ENCODE measurements at regions not wholly inside any gene's neighbourhood (a gene's known extent, or its start where the extent isn't known, plus 50 kb on each side); places are given as distances from the start of the nearest gene placed in this dataset.

DNA sequence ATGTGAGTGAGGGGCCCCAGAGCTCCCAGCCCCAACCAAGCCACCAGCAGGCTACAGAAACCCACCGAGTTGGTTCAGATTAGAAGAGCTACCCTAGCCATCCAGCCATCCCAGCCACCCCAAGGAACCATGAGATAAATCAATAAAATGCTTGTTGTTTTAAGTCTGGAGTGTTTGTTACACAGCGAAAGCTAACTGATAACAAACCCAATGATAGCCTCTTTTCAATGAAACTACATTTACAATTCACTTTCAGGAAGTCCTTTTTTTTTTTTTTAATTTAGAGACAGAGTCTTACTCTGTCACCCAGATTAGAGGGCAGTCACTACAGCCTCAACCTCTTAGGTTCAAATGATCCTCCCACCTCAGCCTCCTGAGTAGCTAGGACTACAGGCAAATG is 215.0 kb upstream of the ZFHX3 start:
- no peak overlapping the region for H2AFZ ChIP-seq
- H3K9me2 ChIP-seq (ENCODE audit: insufficient read depth), result 0 out of 2 replicates have a peak, but pooled peaks cover 4% of the 10 kb centered on the region
- H3F3A ChIP-seq (replicated peaks; ENCODE audit: low read depth), result no peaks in the 10 kb centered on the region
- 0 out of 3 replicates have a peak, but pooled peaks cover 4% of the 10 kb centered on the region for H3K4me1 Mint-ChIP-seq
- no peak overlapping the region for H3K4me3 ChIP-seq
- H3K27ac Mint-ChIP-seq, result no peak overlapping the region
- H3K9me3 Mint-ChIP-seq, result peaks cover 13% of the 10 kb centered on the region
- no peak overlapping the region for H3K4me3 Mint-ChIP-seq
- H3K27ac ChIP-seq (ENCODE audit: low read depth), result no peak overlapping the region
- DNase-seq (ENCODE audit: low spot score) (no peak), ATAC-seq (no peak)
- H3K79me2 ChIP-seq (replicated peaks; ENCODE audit: insufficient read depth), result no peaks in the 10 kb centered on the region
- no peaks in the 10 kb centered on the region for H4K20me1 ChIP-seq (replicated peaks; ENCODE audit: insufficient read depth)
- peaks cover 4% of the 10 kb centered on the region for H3K27me3 Mint-ChIP-seq (ENCODE audit: insufficient read depth, low read depth, poor library complexity)
- no peak overlapping the region for H3K4me2 ChIP-seq
- no peaks in the 10 kb centered on the region for H3K36me3 ChIP-seq (ENCODE audit: insufficient read depth)
- H3K4me1 ChIP-seq (ENCODE audit: insufficient read depth), result no peaks in the 10 kb centered on the region
- TF ChIP-seq STAT1 (IDR thresholded peaks at IDR 0.05; ENCODE audit: unreplicated experiment), result no peak
- TF ChIP-seq NANOG (IDR thresholded peaks at IDR 0.05; ENCODE audit: borderline replicate concordance), result no peak
- no peak for TF ChIP-seq JUNB (IDR thresholded peaks at IDR 0.05; ENCODE audit: unreplicated experiment)
- TF ChIP-seq EZH2phosphoT487 (IDR thresholded peaks at IDR 0.05; ENCODE audit: unreplicated experiment), result no peak
- TF ChIP-seq, protein P1, sequence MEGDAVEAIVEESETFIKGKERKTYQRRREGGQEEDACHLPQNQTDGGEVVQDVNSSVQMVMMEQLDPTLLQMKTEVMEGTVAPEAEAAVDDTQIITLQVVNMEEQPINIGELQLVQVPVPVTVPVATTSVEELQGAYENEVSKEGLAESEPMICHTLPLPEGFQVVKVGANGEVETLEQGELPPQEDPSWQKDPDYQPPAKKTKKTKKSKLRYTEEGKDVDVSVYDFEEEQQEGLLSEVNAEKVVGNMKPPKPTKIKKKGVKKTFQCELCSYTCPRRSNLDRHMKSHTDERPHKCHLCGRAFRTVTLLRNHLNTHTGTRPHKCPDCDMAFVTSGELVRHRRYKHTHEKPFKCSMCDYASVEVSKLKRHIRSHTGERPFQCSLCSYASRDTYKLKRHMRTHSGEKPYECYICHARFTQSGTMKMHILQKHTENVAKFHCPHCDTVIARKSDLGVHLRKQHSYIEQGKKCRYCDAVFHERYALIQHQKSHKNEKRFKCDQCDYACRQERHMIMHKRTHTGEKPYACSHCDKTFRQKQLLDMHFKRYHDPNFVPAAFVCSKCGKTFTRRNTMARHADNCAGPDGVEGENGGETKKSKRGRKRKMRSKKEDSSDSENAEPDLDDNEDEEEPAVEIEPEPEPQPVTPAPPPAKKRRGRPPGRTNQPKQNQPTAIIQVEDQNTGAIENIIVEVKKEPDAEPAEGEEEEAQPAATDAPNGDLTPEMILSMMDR (conservative IDR thresholded peaks at IDR 0.05; ENCODE audit: low read depth in 2 of 2), result no peak
- no peaks in the 10 kb centered on the region for H3K27me3 ChIP-seq (ENCODE audit: insufficient read depth)
- H3K36me3 Mint-ChIP-seq (ENCODE audit: low read depth), result no peaks in the 10 kb centered on the region

GRCh38 chr16:73255031-73255430 is 207.1 kb upstream of the ZFHX3 start:
- Histone ChIP-seq H3K36me3 (ENCODE audit: insufficient read depth) (no peaks in the 10 kb centered on the region), H3K27me3 (ENCODE audit: insufficient read depth) (no peaks in the 10 kb centered on the region), H3K9me2 (ENCODE audit: insufficient read depth) (peaks cover 14% of the 10 kb centered on the region), H3K4me2 (no peak overlapping the region), H3K27ac (ENCODE audit: low read depth) (no peak overlapping the region), H3K79me2 (replicated peaks; ENCODE audit: insufficient read depth) (no peaks in the 10 kb centered on the region), H3K4me1 (ENCODE audit: insufficient read depth) (no peaks in the 10 kb centered on the region), H4K20me1 (replicated peaks; ENCODE audit: insufficient read depth) (no peaks in the 10 kb centered on the region), H3K4me3 (no peak overlapping the region), H3F3A (replicated peaks; ENCODE audit: low read depth) (no peaks in the 10 kb centered on the region), H2AFZ (no peak overlapping the region)
- H3K4me1 Mint-ChIP-seq, result no peaks in the 10 kb centered on the region
- no peak overlapping the region for H3K27ac Mint-ChIP-seq
- TF ChIP-seq EZH2 (IDR thresholded peaks at IDR 0.05; ENCODE audit: low read depth, unreplicated experiment) (no peak), STAT1 (IDR thresholded peaks at IDR 0.05; ENCODE audit: unreplicated experiment) (no peak)
- H3K4me3 Mint-ChIP-seq, result no peak overlapping the region
- DNase-seq (ENCODE audit: low spot score) (no peak), ATAC-seq (no peak)
- H3K27me3 Mint-ChIP-seq (ENCODE audit: insufficient read depth, low read depth, poor library complexity), result peaks cover 2% of the 10 kb centered on the region
- H3K36me3 Mint-ChIP-seq (ENCODE audit: low read depth), result no peaks in the 10 kb centered on the region
- no peaks in the 10 kb centered on the region; the same call in 2 of the 3 replicates for H3K9me3 Mint-ChIP-seq

DNA sequence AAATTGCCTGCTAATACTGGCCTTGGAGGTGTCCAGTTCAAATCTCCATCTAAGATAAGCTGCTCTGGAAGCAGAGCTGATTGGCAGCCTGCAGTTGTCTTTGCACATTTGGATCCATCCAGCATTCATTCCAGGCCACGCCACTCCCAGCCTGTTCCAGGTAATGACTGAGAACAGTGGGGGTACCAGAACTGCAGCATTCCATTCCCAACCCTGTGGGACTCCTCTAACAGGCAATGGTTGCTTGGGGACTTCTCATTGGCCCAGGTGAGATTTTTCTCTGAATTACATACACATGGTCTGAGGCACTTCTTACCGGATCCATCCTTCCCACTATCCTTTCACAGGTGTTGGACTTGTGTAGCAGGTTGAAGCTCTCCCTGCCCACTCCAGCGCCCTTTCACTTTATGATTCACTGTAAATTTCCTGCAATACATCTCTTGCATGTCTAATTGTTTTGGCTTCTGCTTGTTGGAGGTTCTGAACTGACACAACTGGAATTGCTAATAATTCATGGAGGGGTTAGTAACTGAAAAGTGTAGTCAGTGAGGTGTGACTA is 206.1 kb upstream of the ZFHX3 start:
- H3K4me2 ChIP-seq, result no peak overlapping the region
- no peaks in the 10 kb centered on the region for H3F3A ChIP-seq (replicated peaks; ENCODE audit: low read depth)
- peaks cover 2% of the 10 kb centered on the region for H3K27me3 Mint-ChIP-seq (ENCODE audit: insufficient read depth, low read depth, poor library complexity)
- ATAC-seq (no peak; the same call in 1 of the 3 replicates), DNase-seq (ENCODE audit: low spot score) (no peak)
- no peaks in the 10 kb centered on the region for H3K36me3 ChIP-seq (ENCODE audit: insufficient read depth)
- H3K4me3 ChIP-seq, result no peak overlapping the region
- H3K4me1 Mint-ChIP-seq, result no peaks in the 10 kb centered on the region
- H4K20me1 ChIP-seq (replicated peaks; ENCODE audit: insufficient read depth), result no peaks in the 10 kb centered on the region
- H3K27ac Mint-ChIP-seq, result no peak overlapping the region
- no peaks in the 10 kb centered on the region for H3K4me1 ChIP-seq (ENCODE audit: insufficient read depth)
- H3K4me3 Mint-ChIP-seq, result no peak overlapping the region
- H2AFZ ChIP-seq, result no peak overlapping the region
- H3K27ac ChIP-seq (ENCODE audit: low read depth), result no peak overlapping the region
- no peaks in the 10 kb centered on the region for H3K36me3 Mint-ChIP-seq (ENCODE audit: low read depth)
- H3K27me3 ChIP-seq (ENCODE audit: insufficient read depth), result no peaks in the 10 kb centered on the region
- peaks cover 14% of the 10 kb centered on the region for H3K9me2 ChIP-seq (ENCODE audit: insufficient read depth)
- H3K79me2 ChIP-seq (replicated peaks; ENCODE audit: insufficient read depth), result no peaks in the 10 kb centered on the region
- H3K9me3 Mint-ChIP-seq, result no peaks in the 10 kb centered on the region; the same call in 2 of the 3 replicates
- TF ChIP-seq STAT1 (IDR thresholded peaks at IDR 0.05; ENCODE audit: unreplicated experiment) (no peak), ZNF114 (CRISPR knock-in tag; IDR thresholded peaks at IDR 0.05) (no peak), POLR2AphosphoS5 (IDR thresholded peaks at IDR 0.05; ENCODE audit: low read depth) (no peak), NANOG (IDR thresholded peaks at IDR 0.05; ENCODE audit: borderline replicate concordance) (no peak), EZH2 (IDR thresholded peaks at IDR 0.05; ENCODE audit: low read depth, unreplicated experiment) (no peak), JUNB (IDR thresholded peaks at IDR 0.05; ENCODE audit: unreplicated experiment) (no peak), CREB1 (CRISPR knock-in tag; IDR thresholded peaks at IDR 0.05; ENCODE audit: low read depth) (no peak)
- TF ChIP-seq, protein P1 (conservative IDR thresholded peaks at IDR 0.05; ENCODE audit: low read depth in 2 of 2), result no peak
- TF ChIP-seq, protein P2, sequence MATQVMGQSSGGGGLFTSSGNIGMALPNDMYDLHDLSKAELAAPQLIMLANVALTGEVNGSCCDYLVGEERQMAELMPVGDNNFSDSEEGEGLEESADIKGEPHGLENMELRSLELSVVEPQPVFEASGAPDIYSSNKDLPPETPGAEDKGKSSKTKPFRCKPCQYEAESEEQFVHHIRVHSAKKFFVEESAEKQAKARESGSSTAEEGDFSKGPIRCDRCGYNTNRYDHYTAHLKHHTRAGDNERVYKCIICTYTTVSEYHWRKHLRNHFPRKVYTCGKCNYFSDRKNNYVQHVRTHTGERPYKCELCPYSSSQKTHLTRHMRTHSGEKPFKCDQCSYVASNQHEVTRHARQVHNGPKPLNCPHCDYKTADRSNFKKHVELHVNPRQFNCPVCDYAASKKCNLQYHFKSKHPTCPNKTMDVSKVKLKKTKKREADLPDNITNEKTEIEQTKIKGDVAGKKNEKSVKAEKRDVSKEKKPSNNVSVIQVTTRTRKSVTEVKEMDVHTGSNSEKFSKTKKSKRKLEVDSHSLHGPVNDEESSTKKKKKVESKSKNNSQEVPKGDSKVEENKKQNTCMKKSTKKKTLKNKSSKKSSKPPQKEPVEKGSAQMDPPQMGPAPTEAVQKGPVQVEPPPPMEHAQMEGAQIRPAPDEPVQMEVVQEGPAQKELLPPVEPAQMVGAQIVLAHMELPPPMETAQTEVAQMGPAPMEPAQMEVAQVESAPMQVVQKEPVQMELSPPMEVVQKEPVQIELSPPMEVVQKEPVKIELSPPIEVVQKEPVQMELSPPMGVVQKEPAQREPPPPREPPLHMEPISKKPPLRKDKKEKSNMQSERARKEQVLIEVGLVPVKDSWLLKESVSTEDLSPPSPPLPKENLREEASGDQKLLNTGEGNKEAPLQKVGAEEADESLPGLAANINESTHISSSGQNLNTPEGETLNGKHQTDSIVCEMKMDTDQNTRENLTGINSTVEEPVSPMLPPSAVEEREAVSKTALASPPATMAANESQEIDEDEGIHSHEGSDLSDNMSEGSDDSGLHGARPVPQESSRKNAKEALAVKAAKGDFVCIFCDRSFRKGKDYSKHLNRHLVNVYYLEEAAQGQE (IDR thresholded peaks at IDR 0.05; ENCODE audit: unreplicated experiment), result no peak
